SK-N-SH (cell line): ENCODE measurements at regions not wholly inside any gene's neighbourhood (a gene's known extent, or its start where the extent isn't known, plus 50 kb on each side); places are given as distances from the start of the nearest gene placed in this dataset.

Experiments
- CTCF ChIA-PET: fragments of 300-600, 350-600 bp; formaldehyde crosslinking; extraction: SDS; loops from one replicate; lab custom pipeline; 2021; lab: Yijun Ruan, JAX
- POLR2A ChIA-PET: fragments of 350-600 bp; sonication (Branson Sonifier 250); formaldehyde crosslinking; extraction: SDS; loops from one replicate; lab custom pipeline; 2020; ENCODE audit warnings: antibody characterized with exemption, inconsistent platforms; lab: Yijun Ruan, JAX
- DNase-seq: peaks from one replicate; pipeline ENCODE4 v3.0.0; 2012
- H2AFZ ChIP-seq: fragments of 200-600 bp; sonication (generic); 2 replicates; pipeline ENCODE4 v1.8.1; 2016; ENCODE audit warnings: antibody characterized with exemption, mild to moderate bottlenecking, low read depth
- H3F3A ChIP-seq: fragments of 200-600 bp; sonication (generic); replicated peaks from 2 replicates; pipeline ENCODE3; 2016; ENCODE audit warnings: antibody characterized with exemption, mild to moderate bottlenecking; ENCODE audit not compliant: insufficient read depth
- H3K27ac ChIP-seq, 2 experiments: fragments of 200-500 bp in 1 of 2; fragments of 200-600 bp in 1 of 2; sonication (Bioruptor generic) in 1 of 2; sonication (generic), shearing (Covaris generic) in 1 of 2; 2 replicates each; pipeline versions ENCODE4 v1.5.1 to v1.6.1; 2014 to 2016; ENCODE audit warnings: low read depth in 2 of 2, inconsistent platforms in 1 of 2, low read length in 1 of 2, mild to moderate bottlenecking in 1 of 2, mixed read lengths in 1 of 2
- H3K27me3 ChIP-seq: fragments of 200-600 bp; sonication (generic), shearing (Covaris generic); 2 replicates; pipeline ENCODE4 v1.6.1; 2016; ENCODE audit warnings: mixed run types; ENCODE audit not compliant: insufficient read depth
- H3K36me3 ChIP-seq, 2 experiments: fragments of 200-500 bp in 1 of 2; fragments of 200-600 bp in 1 of 2; sonication (Bioruptor generic) in 1 of 2; sonication (generic) in 1 of 2; replicated peaks in 1 of 2; 2 replicates each; pipeline versions ENCODE3 to v1.5.1; 2014 to 2016; ENCODE audit warnings: low read length in 1 of 2, mild to moderate bottlenecking in 1 of 2; ENCODE audit not compliant: insufficient read depth in 2 of 2, control insufficient read depth in 1 of 2
- H3K4me1 ChIP-seq, 2 experiments: fragments of 200-500 bp in 1 of 2; fragments of 200-600 bp in 1 of 2; sonication (Bioruptor generic) in 1 of 2; sonication (generic), shearing (Covaris generic) in 1 of 2; 2 replicates each; pipeline versions ENCODE4 v1.5.1 to v1.6.1; 2014 to 2016; ENCODE audit warnings: low read depth in 1 of 2, low read length in 1 of 2, mixed run types in 1 of 2; ENCODE audit not compliant: insufficient read depth in 2 of 2, control insufficient read depth in 1 of 2
- H3K4me2 ChIP-seq: fragments of 200-600 bp; sonication (generic), shearing (Covaris generic); 2 replicates; pipeline ENCODE4 v1.6.1; 2017; ENCODE audit warnings: mixed run types
- H3K4me3 ChIP-seq, 2 experiments: fragments of 200-500 bp in 1 of 2; fragments of 200-600 bp in 1 of 2; sonication (Bioruptor generic) in 1 of 2; sonication (generic), shearing (Covaris generic) in 1 of 2; 2 replicates each; pipeline versions ENCODE4 v1.5.1 to v1.8.1; 2014 to 2016; ENCODE audit warnings: low read depth in 2 of 2, inconsistent platforms in 1 of 2, low read length in 1 of 2, mild to moderate bottlenecking in 1 of 2, mixed read lengths in 1 of 2, moderate library complexity in 1 of 2
- H3K79me2 ChIP-seq: fragments of 200-600 bp; sonication (generic); 2 replicates; pipeline ENCODE4 v1.8.1; 2017; ENCODE audit warnings: mild to moderate bottlenecking; ENCODE audit not compliant: insufficient read depth
- H3K9ac ChIP-seq: fragments of 200-600 bp; sonication (generic); 2 replicates; pipeline ENCODE4 v1.6.1; 2017; ENCODE audit warnings: mixed run types
- H3K9me2 ChIP-seq: fragments of 200-600 bp; sonication (generic); 2 replicates; pipeline ENCODE4 v1.6.1; 2017; ENCODE audit warnings: mixed run types
- H3K9me3 ChIP-seq: fragments of 200-600 bp; sonication (generic); 2 replicates; pipeline ENCODE4 v1.6.1; 2017; ENCODE audit warnings: mixed run types, mild to moderate bottlenecking, moderate library complexity
- H4K20me1 ChIP-seq: fragments of 200-600 bp; sonication (generic); 2 replicates; pipeline ENCODE4 v1.6.1; 2017; ENCODE audit warnings: mild to moderate bottlenecking, mixed run types; ENCODE audit not compliant: insufficient read depth
- CHD2 ChIP-seq: fragments of 150-350 bp; IDR thresholded peaks from 2 replicates; pipeline ENCODE4 v1.6.1; 2018; ENCODE audit warnings: low read length; ENCODE audit not compliant: partially characterized antibody
- EP300 ChIP-seq, 2 experiments: IDR thresholded peaks; 2 replicates each; pipeline versions ENCODE4 v1.4.0 to v1.6.1; 2012; ENCODE audit warnings: borderline replicate concordance in 1 of 2, low read depth in 1 of 2, low read length in 1 of 2
- FOSL2 ChIP-seq: IDR thresholded peaks from 2 replicates; pipeline ENCODE4 v1.4.0; 2012; ENCODE audit warnings: low read depth, mild to moderate bottlenecking, moderate library complexity, borderline replicate concordance
- FOXJ3 ChIP-seq: sonication (generic); formaldehyde crosslinking; IDR thresholded peaks from 2 replicates; pipeline ENCODE4 v1.5.1; 2020; ENCODE audit warnings: mild to moderate bottlenecking, missing genetic modification reagents
- FOXM1 ChIP-seq: IDR thresholded peaks from 2 replicates; pipeline ENCODE4 v1.4.0; 2012; ENCODE audit warnings: low read depth, mild to moderate bottlenecking
- GABPA ChIP-seq: IDR thresholded peaks from 2 replicates; pipeline ENCODE4 v1.4.0; 2012; ENCODE audit warnings: low read depth, mild to moderate bottlenecking
- GATA2 ChIP-seq: sonication (generic); formaldehyde crosslinking; IDR thresholded peaks from 2 replicates; pipeline ENCODE4 v1.5.0; 2020; ENCODE audit warnings: mild to moderate bottlenecking, missing genetic modification reagents
- JUND ChIP-seq: IDR thresholded peaks from 2 replicates; pipeline ENCODE4 v1.4.0; 2012
- MEF2A ChIP-seq: IDR thresholded peaks from 2 replicates; pipeline ENCODE4 v1.4.0; 2012; ENCODE audit warnings: low read depth, borderline replicate concordance
- NRF1 ChIP-seq: IDR thresholded peaks from 2 replicates; pipeline ENCODE4 v1.6.1; 2012; ENCODE audit warnings: low read depth, mild to moderate bottlenecking, low read length
- POLR2AphosphoS5 ChIP-seq: IDR thresholded peaks from 2 replicates; pipeline ENCODE4 v1.6.1; 2012; ENCODE audit warnings: low read depth, low read length
- RXRA ChIP-seq: IDR thresholded peaks from 2 replicates; pipeline ENCODE4 v1.4.0; 2012; ENCODE audit warnings: low read depth, mild to moderate bottlenecking, borderline replicate concordance
- SIN3A ChIP-seq: IDR thresholded peaks from 2 replicates; pipeline ENCODE4 v1.6.1; 2012; ENCODE audit warnings: low read depth, mild to moderate bottlenecking, low read length, moderate library complexity, borderline replicate concordance
- SMC3 ChIP-seq: IDR thresholded peaks from 2 replicates; pipeline ENCODE4 v1.6.1; 2012; ENCODE audit warnings: low read depth, low read length, improper control_type of control experiment
- TAF1 ChIP-seq: IDR thresholded peaks from 2 replicates; pipeline ENCODE4 v1.6.1; 2012; ENCODE audit warnings: low read depth, mild to moderate bottlenecking, low read length, moderate library complexity, borderline replicate concordance
- TCF12 ChIP-seq: IDR thresholded peaks from 2 replicates; pipeline ENCODE4 v1.4.0; 2012
- TEAD4 ChIP-seq: IDR thresholded peaks from 2 replicates; pipeline ENCODE4 v1.4.0; 2012; ENCODE audit warnings: mild to moderate bottlenecking, borderline replicate concordance; ENCODE audit not compliant: insufficient read depth
- USF1 ChIP-seq: IDR thresholded peaks from 2 replicates; pipeline ENCODE4 v1.4.0; 2012; ENCODE audit warnings: low read depth, borderline replicate concordance
- USF2 ChIP-seq: fragments of 150-350 bp; IDR thresholded peaks from 2 replicates; pipeline ENCODE4 v1.6.1; 2017; ENCODE audit warnings: antibody characterized with exemption, low read length, low read depth, borderline replicate concordance
- WGBS: methylation state at CpG from one replicate; pipeline ENCODE4 v1.1.6; 2017; ENCODE audit warnings: low lambda C conversion rate; 5-methylcytosine and 5-hydroxymethylcytosine counted together
- TF ChIP-seq, protein P1 (sequence below): IDR thresholded peaks from 2 replicates; pipeline ENCODE4 v1.4.0; 2012; ENCODE audit warnings: low read depth

- POLR2A ChIA-PET: no interaction called here
- Histone ChIP-seq H3K79me2 (no peaks in the 10 kb centered on the region), H3K27ac (no peak overlapping the region), H3K4me3 (no peak overlapping the region), H3K36me3 (no peaks in the 10 kb centered on the region), H3K9me2 (no peaks in the 10 kb centered on the region), H3K9ac (no peak overlapping the region), H3K9me3 (no peaks in the 10 kb centered on the region), H3K27me3 (no peaks in the 10 kb centered on the region), H2AFZ (no peak overlapping the region), H3F3A (no peaks in the 10 kb centered on the region), H4K20me1 (no peaks in the 10 kb centered on the region), H3K4me2 (no peak overlapping the region), H3K4me1 (no peaks in the 10 kb centered on the region)
- CTCF ChIA-PET: no interaction called here
- WGBS: 20% methylated on average over 4 of the region's 4 CpGs
- no peak for DNase-seq
- TF ChIP-seq, protein P1, sequence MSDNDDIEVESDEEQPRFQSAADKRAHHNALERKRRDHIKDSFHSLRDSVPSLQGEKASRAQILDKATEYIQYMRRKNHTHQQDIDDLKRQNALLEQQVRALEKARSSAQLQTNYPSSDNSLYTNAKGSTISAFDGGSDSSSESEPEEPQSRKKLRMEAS: no peak
- TF ChIP-seq FOSL2: no peak
- no peak for TF ChIP-seq USF1
Observed at GRCh38 chr5:9987101-9987500, 262.6 kb downstream of the ATPSCKMT start.

- H4K20me1 ChIP-seq: no peaks in the 10 kb centered on the region
- H3K9ac ChIP-seq: no peak overlapping the region
- ChIA-PET POLR2A (no interaction called here), CTCF (no interaction called here)
- no peaks in the 10 kb centered on the region for H3F3A ChIP-seq
- peaks cover 0 to 4% of the 10 kb centered on the region in 2 experiments; a peak in 2 of 4 replicates for H3K4me1 ChIP-seq
- H2AFZ ChIP-seq: no peak overlapping the region
- TF ChIP-seq SMC3 (no peak), TAF1 (no peak), TEAD4 (no peak), FOXM1 (no peak), POLR2AphosphoS5 (no peak), NRF1 (no peak), GATA2 (CRISPR knock-in tag) (no peak), GABPA (no peak)
- TF ChIP-seq, protein P1: no peak
- no peaks in the 10 kb centered on the region for H3K36me3 ChIP-seq
- H3K79me2 ChIP-seq: no peaks in the 10 kb centered on the region
- no peak overlapping the region for H3K4me2 ChIP-seq
- 12% methylated on average over 2 of the region's 2 CpGs for WGBS
- no peak overlapping the region for H3K4me3 ChIP-seq
- H3K27ac ChIP-seq: no peak overlapping the region; a peak in 1 of 4 replicates
- no peaks in the 10 kb centered on the region for H3K9me2 ChIP-seq
- H3K27me3 ChIP-seq: no peaks in the 10 kb centered on the region
- no peak for DNase-seq
- no peaks in the 10 kb centered on the region for H3K9me3 ChIP-seq
Observed at GRCh38 chr5:9977070-9977469, 272.6 kb downstream of the ATPSCKMT start.

DNA sequence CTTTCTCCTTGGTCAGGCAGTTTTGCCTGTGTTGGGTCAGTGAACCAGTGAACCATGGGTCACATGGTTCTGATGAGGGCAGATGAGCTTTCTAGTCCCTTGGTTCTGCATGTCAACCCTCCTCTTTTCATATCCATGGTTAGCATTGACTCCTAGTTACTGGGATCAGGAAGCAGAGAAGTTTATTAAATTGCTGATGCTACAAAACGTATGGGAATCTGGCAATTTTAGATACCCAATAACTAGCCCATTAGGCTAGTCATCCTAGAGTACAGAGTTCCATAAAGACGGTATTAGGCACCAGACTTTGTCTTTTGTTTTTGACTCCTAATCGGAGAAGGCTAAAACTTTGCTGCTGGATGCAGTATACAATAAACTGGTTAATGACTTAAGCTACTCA lies 273.1 kb downstream of the ATPSCKMT start:
- CTCF ChIA-PET: no interaction called here
- POLR2A ChIA-PET: no interaction called here
- no peak for DNase-seq
- H3K9ac ChIP-seq: no peak overlapping the region
- no peaks in the 10 kb centered on the region for H3K79me2 ChIP-seq
- no peak overlapping the region for H2AFZ ChIP-seq
- no peaks in the 10 kb centered on the region for H3K9me3 ChIP-seq
- no peaks in the 10 kb centered on the region for H3K27me3 ChIP-seq
- no peak overlapping the region for H3K4me2 ChIP-seq
- WGBS: 37% methylated on average over 3 of the region's 3 CpGs
- no peaks in the 10 kb centered on the region for H4K20me1 ChIP-seq
- no peak overlapping the region for H3K4me3 ChIP-seq
- H3K4me1 ChIP-seq: peaks cover 0 to 4% of the 10 kb centered on the region in 2 experiments; a peak in 2 of 4 replicates
- H3K27ac ChIP-seq: no peak overlapping the region
- no peaks in the 10 kb centered on the region for H3F3A ChIP-seq
- H3K9me2 ChIP-seq: no peaks in the 10 kb centered on the region
- H3K36me3 ChIP-seq: no peaks in the 10 kb centered on the region
- no peak for TF ChIP-seq FOXJ3
- no peak for TF ChIP-seq POLR2AphosphoS5
- no peak for TF ChIP-seq TCF12
- TF ChIP-seq RXRA: no peak
- no peak for TF ChIP-seq EP300 (IDR thresholded peaks at IDR 0.05; ENCODE audit: borderline replicate concordance in 1 of 2, low read depth in 1 of 2, low read length in 1 of 2)
- TF ChIP-seq SIN3A: no peak
- TF ChIP-seq CHD2: no peak
- no peak for TF ChIP-seq TAF1
- TF ChIP-seq, protein P1: no peak
- no peak for TF ChIP-seq MEF2A
- TF ChIP-seq TEAD4: no peak
- TF ChIP-seq FOXM1: no peak
- no peak for TF ChIP-seq GABPA
- TF ChIP-seq JUND: no peak
- no peak for TF ChIP-seq SMC3
- no peak for TF ChIP-seq USF2
